A673 (cell line): ENCODE measurements at regions not wholly inside any gene's neighbourhood (a gene's known extent, or its start where the extent isn't known, plus 50 kb on each side); places are given as distances from the start of the nearest gene placed in this dataset.

ENCODE experiments used
- EZH2 ChIP-seq: fragments of 200-600 bp; sonication (generic); IDR thresholded peaks from 2 replicates; pipeline ENCODE4 v1.6.1; 2017; ENCODE audit warnings: borderline replicate concordance, low read depth, mild to moderate bottlenecking, mixed read lengths, antibody characterized with exemption, low read length; ENCODE audit not compliant: poor library complexity, severe bottlenecking
- TF ChIP-seq, protein P1 (sequence below): fragments of 300-800, 200-600 bp; sonication (generic); conservative IDR thresholded peaks from 2 replicates; pipeline ENCODE4 v1.5.1; 2017; ENCODE audit warnings: low read depth, mild to moderate bottlenecking, antibody characterized with exemption, low read length, moderate library complexity, mixed read lengths

DNA sequence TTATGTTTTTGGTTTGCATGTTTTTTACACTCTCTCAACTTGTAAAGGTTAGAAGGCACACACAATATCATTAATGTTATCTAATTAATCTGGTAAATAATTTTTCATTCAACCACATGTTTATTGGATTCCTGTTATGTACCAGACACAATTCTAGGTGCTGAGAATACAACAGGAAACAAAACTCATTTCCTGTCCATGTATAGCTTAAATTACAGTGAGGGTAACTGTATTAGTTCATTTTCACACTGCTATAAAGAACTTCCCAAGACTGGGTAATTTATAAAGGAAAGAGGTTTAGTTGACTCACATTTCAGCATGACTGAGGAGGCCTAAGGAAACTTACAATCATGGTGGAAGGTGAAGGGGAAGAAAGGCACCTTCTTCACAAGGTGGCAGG is 270.5 kb downstream of the TRIB2 start:
- TF ChIP-seq, protein P1, sequence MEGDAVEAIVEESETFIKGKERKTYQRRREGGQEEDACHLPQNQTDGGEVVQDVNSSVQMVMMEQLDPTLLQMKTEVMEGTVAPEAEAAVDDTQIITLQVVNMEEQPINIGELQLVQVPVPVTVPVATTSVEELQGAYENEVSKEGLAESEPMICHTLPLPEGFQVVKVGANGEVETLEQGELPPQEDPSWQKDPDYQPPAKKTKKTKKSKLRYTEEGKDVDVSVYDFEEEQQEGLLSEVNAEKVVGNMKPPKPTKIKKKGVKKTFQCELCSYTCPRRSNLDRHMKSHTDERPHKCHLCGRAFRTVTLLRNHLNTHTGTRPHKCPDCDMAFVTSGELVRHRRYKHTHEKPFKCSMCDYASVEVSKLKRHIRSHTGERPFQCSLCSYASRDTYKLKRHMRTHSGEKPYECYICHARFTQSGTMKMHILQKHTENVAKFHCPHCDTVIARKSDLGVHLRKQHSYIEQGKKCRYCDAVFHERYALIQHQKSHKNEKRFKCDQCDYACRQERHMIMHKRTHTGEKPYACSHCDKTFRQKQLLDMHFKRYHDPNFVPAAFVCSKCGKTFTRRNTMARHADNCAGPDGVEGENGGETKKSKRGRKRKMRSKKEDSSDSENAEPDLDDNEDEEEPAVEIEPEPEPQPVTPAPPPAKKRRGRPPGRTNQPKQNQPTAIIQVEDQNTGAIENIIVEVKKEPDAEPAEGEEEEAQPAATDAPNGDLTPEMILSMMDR, result no peak
- TF ChIP-seq EZH2, result no peak
